CD4-positive, alpha-beta T cell treated with Interleukin-17A for 1 hour (primary cell): ENCODE measurements at regions not wholly inside any gene's neighbourhood (a gene's known extent, or its start where the extent isn't known, plus 50 kb on each side); places are given as distances from the start of the nearest gene placed in this dataset.

ENCODE experiments used
- DNase-seq: peaks from one replicate; pipeline ENCODE4 v3.0.0-alpha.2; 2020

DNA sequence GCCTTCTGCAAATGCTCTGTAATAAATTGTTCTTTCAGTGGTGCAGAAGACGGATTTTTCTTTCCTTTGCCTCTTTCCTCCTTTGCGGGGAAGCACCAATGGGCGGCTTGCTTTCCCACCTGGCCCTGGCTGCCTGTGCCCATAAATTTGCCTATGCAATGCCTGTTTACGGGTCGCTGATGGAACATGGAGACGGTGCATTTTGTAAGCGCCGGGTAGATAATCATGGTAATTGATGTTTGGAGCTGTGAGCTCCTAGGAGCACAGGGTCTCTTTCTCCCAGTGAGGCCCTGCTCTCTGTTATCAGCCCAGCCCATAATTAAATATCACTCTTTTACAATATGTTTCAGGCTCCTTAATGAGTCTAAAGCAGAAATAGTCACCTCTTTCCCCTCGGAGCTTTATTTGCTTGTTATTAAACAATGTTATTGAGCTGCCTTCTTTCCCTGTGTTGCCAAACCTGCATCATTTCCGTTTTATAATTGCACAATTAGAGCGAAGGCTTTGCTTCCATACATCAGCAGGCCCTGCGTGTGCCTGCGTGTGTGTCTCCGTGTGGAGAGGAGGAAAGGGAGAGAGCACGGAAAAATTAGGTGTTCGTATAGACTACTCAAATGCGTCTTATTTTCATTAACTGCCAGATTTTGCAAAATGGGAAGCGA is 437.4 kb upstream of the POU3F3 start:
- no peak for DNase-seq

GRCh38 chr2:104420420-104420819 is 433.5 kb upstream of the POU3F3 start:
- DNase-seq = no peak

GRCh38 chr2:104420953-104421352 is 433.0 kb upstream of the POU3F3 start:
- DNase-seq = no peak

DNA sequence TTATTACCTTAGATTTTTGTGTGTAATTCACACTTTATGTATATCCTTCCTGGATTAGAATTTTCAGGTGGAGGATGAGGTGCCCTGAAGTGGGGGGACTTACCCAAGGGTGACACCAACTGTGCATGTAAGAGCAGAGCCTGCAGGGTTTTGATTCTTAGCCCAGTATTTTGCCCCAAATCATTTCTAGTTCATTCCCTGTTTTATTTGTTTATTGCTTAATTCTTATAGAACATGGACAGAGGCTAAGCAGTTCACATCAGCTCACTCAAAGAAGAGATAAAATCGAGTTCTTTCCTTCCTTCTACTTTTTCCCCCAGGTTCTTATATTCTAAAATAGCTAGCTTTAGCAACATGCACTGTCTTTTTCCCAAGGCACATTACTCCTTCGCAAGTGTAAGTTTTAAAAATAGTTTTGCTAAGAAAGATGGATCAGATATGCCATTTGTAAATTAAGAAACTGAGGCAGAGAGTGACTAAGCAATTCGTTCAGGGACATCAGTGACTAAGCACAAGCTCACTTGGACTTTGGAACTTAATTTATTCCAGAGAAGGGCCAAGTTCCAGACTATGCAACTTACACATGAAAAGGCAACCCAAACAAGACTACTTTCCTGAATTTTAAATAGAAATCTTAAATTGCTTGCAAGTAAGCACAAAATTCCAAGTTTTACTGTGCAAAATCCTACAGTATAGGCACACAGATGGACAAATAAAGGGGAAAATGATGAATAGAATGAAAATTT is 427.9 kb upstream of the POU3F3 start:
- DNase-seq = no peak

DNA sequence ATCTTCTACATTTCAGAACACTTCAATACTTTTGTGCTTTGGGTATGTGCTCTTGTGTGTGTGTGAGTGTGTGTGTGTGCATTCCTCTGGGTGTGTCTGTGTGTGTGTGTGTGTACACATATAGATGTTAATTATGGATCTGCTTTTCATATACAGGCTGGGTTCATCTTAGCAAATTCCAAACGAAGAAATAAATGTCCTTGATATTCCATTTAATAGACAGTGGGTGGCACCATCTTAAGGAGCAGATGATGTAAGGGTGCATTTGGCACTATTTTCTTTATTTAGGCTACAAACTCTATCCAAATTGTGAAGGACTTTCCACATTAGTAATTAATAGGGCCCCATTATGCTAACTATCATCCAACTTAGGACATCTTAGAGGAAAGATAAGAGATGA is 425.8 kb upstream of the POU3F3 start:
- DNase-seq = no peak

DNA sequence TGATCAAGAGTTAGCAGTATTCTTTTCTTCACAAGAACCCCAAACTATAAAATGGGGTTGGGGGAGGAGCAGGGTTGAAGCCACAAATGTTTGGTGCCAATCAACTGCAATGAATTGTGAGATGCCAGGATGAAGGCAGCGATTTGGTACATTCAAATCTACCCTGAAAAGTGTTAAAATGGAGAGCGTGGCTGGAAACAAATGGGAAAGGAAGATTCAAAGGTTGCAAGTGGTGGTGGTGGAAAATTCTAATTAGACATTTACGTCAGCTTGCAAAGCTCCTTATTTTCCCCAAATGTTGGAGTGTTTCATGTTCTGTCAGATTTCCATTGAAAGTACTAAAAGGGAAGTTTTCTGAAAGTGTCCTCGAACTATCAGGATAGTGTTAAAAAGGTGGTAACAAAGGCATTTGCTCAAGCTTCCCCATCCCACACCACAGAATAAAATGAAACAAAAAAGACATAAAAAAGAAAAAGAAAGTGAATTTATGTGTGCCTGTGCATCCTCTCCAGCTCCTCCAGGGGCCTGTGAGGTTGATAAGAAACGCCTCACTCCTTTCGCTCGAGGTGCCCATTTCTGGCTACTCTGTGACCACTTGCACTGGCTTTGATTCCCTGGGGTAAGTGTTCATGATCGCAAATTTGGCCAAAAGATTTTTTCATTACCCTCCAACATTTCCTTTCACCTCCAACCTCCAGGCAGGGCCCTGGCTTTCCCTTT is 424.1 kb upstream of the POU3F3 start:
- DNase-seq = no peak

- no peak for DNase-seq
Observed at GRCh38 chr2:104430359-104430740, 423.6 kb upstream of the POU3F3 start.

DNA sequence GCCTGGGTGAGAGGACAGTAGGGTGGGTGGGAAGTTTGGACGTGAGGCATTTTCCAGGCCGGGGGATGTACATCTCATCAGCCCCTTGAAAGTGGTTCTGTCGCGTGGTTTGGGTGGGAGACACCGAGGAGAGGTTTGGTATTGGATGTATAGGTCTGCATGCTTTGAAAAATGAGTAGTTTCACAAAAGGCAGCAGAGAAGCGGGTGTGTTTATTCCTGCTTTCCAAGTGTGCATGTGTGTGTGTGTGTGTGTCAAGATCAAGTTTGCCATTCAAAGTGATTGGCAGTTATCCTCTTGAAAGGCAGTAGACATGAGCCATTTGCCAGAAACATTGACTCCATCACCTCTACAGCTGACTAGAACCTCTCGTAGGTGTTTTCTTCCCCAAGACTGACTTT is 423.1 kb upstream of the POU3F3 start:
- no peak for DNase-seq

GRCh38 chr2:104431701-104432121 is 422.2 kb upstream of the POU3F3 start:
- no peak for DNase-seq

GRCh38 chr2:104432401-104432800 is 421.5 kb upstream of the POU3F3 start:
- no peak for DNase-seq

- DNase-seq = no peak
Observed at GRCh38 chr2:104432991-104433390, 420.9 kb upstream of the POU3F3 start.

DNA sequence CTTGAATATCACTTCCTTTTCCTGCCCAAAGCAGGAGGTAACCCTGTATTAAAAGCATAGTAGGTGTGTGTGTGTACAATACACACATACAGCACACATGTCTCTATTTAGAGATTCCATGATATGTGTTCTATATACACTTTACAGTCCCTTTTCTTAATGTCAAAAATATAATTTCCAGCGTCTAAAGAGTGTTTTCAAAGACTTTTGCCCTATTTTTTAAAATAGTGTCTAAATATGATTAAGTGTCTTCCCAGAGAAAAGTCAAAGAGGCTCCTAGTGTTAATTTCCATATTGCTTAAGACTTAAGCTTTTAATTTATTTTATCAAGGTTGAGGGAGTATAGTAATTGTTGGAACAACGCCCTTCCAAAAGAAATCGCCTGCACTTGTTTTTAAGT is 420.3 kb upstream of the POU3F3 start:
- no peak for DNase-seq

DNA sequence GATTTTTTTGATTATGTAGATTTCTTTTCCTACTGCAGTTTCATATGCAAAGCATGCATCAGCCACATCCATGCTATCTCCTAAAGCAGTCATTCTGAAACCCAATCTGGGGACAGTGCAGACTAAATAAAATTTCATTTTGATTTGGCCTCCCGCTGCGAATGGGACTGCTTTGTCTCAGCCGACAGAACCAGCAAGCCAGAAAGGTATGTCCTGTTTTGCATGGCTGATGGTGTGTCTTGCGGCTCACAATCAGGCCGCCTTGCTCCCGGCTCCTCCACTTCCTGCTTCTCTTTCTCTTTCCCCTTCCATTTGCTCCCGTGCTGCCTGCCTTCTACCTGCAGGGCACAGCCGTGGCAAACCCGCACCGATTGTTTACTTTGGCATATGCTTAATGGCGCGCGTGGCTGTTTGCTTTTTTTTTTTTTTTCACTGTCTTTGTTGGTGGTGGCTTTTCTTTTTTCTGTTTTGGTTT is 419.6 kb upstream of the POU3F3 start:
- no peak for DNase-seq

- DNase-seq = no peak
Observed at GRCh38 chr2:104434966-104435365, 418.9 kb upstream of the POU3F3 start.

- no peak for DNase-seq
Observed at GRCh38 chr2:104438481-104438880, 415.4 kb upstream of the POU3F3 start.

- no peak for DNase-seq
Observed at GRCh38 chr2:104443145-104443544, 410.8 kb upstream of the POU3F3 start.

DNA sequence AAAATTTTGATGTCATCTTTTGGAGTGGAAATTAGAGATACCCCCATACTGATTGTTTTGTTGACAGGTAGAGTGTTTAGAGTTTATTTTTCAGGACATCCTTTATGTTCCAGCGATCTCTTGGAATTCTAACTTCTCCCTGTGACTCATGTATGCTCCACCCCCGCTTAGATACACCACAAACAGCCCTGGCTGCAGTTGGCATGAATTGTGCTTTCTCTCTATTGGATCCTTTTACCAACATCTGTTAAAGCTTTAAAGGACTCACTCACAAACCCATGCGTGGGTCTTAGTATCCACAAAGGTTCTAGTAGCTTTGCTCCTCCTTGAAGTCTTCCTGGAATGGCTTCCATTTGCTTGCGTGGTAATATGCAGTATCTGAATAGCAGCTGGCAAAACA is 409.5 kb upstream of the POU3F3 start:
- DNase-seq = no peak

DNA sequence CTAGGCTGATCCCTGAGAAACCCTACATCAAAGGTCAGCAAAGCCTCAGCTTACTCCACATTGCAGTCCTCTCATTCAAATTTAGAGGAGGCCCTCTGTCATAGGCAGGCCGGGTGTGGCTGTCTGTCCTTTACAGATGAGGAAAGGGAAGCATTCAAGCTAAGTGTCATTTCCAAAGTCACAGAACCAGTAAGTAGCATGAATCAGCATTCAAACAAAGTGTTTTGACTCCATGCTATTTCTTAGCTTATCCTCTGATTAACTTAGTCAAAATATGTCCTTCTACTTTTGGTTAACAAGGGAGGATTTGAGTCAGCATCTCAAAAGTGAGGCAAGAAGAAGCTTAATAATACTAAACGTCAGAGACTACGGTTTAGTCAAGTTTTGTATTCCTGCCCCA is 409.0 kb upstream of the POU3F3 start:
- DNase-seq = no peak

DNA sequence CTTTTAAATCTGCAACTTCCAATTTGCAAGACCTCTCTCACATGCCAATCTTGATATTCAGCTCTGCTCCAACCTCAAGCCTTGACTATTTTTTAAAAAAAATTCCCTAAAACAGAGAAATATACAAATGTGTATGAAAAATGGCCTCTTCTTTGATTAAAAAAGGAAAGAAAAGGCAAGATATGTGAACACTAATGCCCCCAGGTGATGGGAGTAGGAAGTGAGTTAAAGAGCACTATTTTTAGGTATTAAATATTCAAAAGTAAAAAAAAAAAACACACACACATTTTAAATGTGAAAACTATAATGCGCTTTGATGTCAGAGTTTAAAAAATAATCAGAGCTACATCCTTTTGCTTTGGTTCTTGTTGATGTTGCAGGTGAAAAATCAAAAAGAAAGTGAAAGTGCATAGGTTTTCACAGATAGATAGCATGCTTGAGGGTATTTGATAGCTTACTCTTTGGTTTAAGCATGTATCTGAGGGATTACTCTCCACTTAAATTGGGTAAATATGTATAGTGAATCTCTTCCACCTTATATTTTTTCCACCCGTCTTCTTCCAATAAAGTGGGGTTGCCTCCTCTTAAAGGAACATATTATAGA is 406.0 kb upstream of the POU3F3 start:
- peak; percentile 5 for DNase-seq

DNA sequence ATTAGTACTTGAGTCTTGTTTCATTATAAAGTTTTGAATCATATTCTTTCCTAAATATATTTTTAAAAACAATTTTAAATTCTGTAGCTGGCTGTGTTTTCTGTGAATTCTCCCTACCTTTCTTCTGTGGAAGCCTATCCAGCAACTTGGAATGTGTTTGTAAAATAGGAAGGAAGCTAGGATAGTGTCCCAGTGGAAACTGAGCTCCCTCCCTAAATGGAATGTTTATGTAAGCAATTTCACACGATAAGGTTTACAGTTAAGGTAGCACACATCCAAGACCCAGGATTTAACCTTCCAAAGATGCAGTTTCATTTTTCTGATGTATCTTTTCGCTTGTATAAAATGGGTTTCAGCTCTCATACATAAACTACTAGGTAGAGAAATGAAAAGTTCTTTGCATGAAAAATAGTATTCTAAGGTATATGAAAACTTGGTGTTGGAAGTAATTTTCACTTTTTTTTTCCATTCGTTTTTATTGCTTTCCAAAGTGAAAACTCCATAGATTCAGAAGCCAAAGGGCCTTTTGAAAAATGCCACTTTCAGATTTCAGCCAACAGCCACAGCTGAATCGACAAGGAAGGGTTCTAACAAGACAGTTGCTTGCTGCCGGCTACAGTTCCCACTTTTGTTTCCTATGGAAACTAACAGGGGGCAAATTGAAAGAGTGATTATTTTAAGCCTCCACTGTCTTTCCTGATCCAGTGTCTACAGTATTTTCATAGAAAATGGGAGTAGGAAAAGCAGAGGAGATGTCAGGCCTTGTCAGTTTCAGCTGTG is 405.1 kb upstream of the POU3F3 start:
- no peak for DNase-seq

- DNase-seq = no peak
Observed at GRCh38 chr2:104452558-104452957, 401.4 kb upstream of the POU3F3 start.

- no peak for DNase-seq
Observed at GRCh38 chr2:104462731-104463130, 391.2 kb upstream of the POU3F3 start.

GRCh38 chr2:104465981-104466380 is 387.9 kb upstream of the POU3F3 start:
- no peak for DNase-seq
